ENCODE measurements at regions not wholly inside any gene's neighbourhood (a gene's known extent, or its start where the extent isn't known, plus 50 kb on each side); places are given as distances from the start of the nearest gene placed in this dataset.

- DNase-seq (ENCODE audit: low read depth in 3 of 3, low spot score in 1 of 3): no peak
Measured at GRCh38 chr10:47140761-47141348, 159.1 kb upstream of the GDF10 start.

- DNase-seq (ENCODE audit: low read depth in 3 of 3, low spot score in 1 of 3): no peak
Measured at GRCh38 chr10:47141349-47141748, 158.6 kb upstream of the GDF10 start.

GRCh38 chr10:47143072-47143471 lies 156.9 kb upstream of the GDF10 start:
- DNase-seq (ENCODE audit: low read depth in 3 of 3, low spot score in 1 of 3): no peak

- no peak for DNase-seq (ENCODE audit: low read depth in 3 of 3, low spot score in 1 of 3)
Measured at GRCh38 chr10:47143473-47143872, 156.5 kb upstream of the GDF10 start.

GRCh38 chr10:47144525-47144924 lies 155.5 kb upstream of the GDF10 start:
- DNase-seq (ENCODE audit: low read depth in 3 of 3, low spot score in 1 of 3): no peak

GRCh38 chr10:47145290-47145934 lies 154.6 kb upstream of the GDF10 start:
- no peak for DNase-seq (ENCODE audit: low read depth in 3 of 3, low spot score in 1 of 3)

- DNase-seq (ENCODE audit: low read depth in 3 of 3, low spot score in 1 of 3): no peak
Measured at GRCh38 chr10:47146572-47146971, 153.4 kb upstream of the GDF10 start.

GRCh38 chr10:47147186-47147585 lies 152.8 kb upstream of the GDF10 start:
- no peak for DNase-seq (ENCODE audit: low read depth in 3 of 3, low spot score in 1 of 3)

- no peak for DNase-seq (ENCODE audit: low read depth in 3 of 3, low spot score in 1 of 3)
Measured at GRCh38 chr10:47150581-47150980, 149.4 kb upstream of the GDF10 start.

- DNase-seq (ENCODE audit: low read depth in 3 of 3, low spot score in 1 of 3): no peak
Measured at GRCh38 chr10:47151920-47152319, 148.1 kb upstream of the GDF10 start.

GRCh38 chr10:47152861-47153349 lies 147.1 kb upstream of the GDF10 start:
- no peak for DNase-seq (ENCODE audit: low read depth in 3 of 3, low spot score in 1 of 3)

GRCh38 chr10:47154762-47155161 lies 145.2 kb upstream of the GDF10 start:
- DNase-seq (ENCODE audit: low read depth in 3 of 3, low spot score in 1 of 3): no peak

- DNase-seq (ENCODE audit: low read depth in 3 of 3, low spot score in 1 of 3): no peak
Measured at GRCh38 chr10:47156873-47157272, 143.1 kb upstream of the GDF10 start.

GRCh38 chr10:47158116-47159071 lies 141.6 kb upstream of the GDF10 start:
- no peak for DNase-seq (ENCODE audit: low read depth in 3 of 3, low spot score in 1 of 3)

GRCh38 chr10:47159361-47160260 lies 140.4 kb upstream of the GDF10 start:
- DNase-seq (ENCODE audit: low read depth in 3 of 3, low spot score in 1 of 3): no peak

- no peak for DNase-seq (ENCODE audit: low read depth in 3 of 3, low spot score in 1 of 3)
Measured at GRCh38 chr10:47160261-47160908, 139.6 kb upstream of the GDF10 start.

- no peak for DNase-seq (ENCODE audit: low read depth in 3 of 3, low spot score in 1 of 3)
Measured at GRCh38 chr10:47160967-47161366, 139.0 kb upstream of the GDF10 start.

GRCh38 chr10:47161465-47161864 lies 138.5 kb upstream of the GDF10 start:
- no peak for DNase-seq (ENCODE audit: low read depth in 3 of 3, low spot score in 1 of 3)

- DNase-seq (ENCODE audit: low read depth in 3 of 3, low spot score in 1 of 3): no peak
Measured at GRCh38 chr10:47164126-47164799, 135.7 kb upstream of the GDF10 start.

GRCh38 chr10:47164800-47165128 lies 135.2 kb upstream of the GDF10 start:
- no peak for DNase-seq (ENCODE audit: low read depth in 3 of 3, low spot score in 1 of 3)
